Motor neuron (in vitro differentiated cells): ENCODE measurements at regions not wholly inside any gene's neighbourhood (a gene's known extent, or its start where the extent isn't known, plus 50 kb on each side); places are given as distances from the start of the nearest gene placed in this dataset.
"Not testable (repeated sequence)": the region's sequence is repeated elsewhere in the genome, so short reads cannot be mapped to it uniquely, and the experiment has no call there.

Source experiments
- ATAC-seq, 8 experiments: fragments of 200-7000 bp; cut with Tn5 transposase; replicated peaks in 6 of 8; 2 replicates each; pipeline ENCODE4 v1.8.0; 2021; ENCODE audit warnings: mild to moderate bottlenecking in 8 of 8, moderate library complexity in 8 of 8
- H3K27ac ChIP-seq, 2 donors: fragments of 250-450 bp; sonication (Bioruptor Pico); 2 replicates each; pipeline ENCODE4 v1.9.0; 2021; ENCODE audit warnings: antibody characterized with exemption in 2 of 2, mild to moderate bottlenecking in 2 of 2, moderate library complexity in 1 of 2
- H3K4me1 ChIP-seq, 2 donors: fragments of 250-450 bp; sonication (Bioruptor Pico); replicated peaks in 1 of 2; 2 replicates each; pipeline ENCODE4 v1.6.1; 2021; ENCODE audit warnings: antibody characterized with exemption in 2 of 2, mild to moderate bottlenecking in 2 of 2, moderate library complexity in 1 of 2
- H3K4me3 ChIP-seq, 5 donors: fragments of 250-450 bp; sonication (Bioruptor Pico); 2 replicates each; pipeline ENCODE4 v1.9.0; 2021; ENCODE audit warnings: antibody characterized with exemption in 5 of 5, mild to moderate bottlenecking in 5 of 5, moderate library complexity in 4 of 5
- WGBS, 10 experiments: fragments of 450-650 bp; shearing (Covaris generic); methylation state at CpG; one replicate each; pipeline ENCODE4 v1.0.0; 2022; 5-methylcytosine and 5-hydroxymethylcytosine counted together
- in situ Hi-C, 9 experiments: fragments of 400-800 bp; cut with MboI; loops; one replicate each; pipeline ENCODE4 v1.15.0; 2021; ENCODE audit warnings: low sequenced_read_pairs in 9 of 9, low pct_unique_long_range_greater_than_20kb in 2 of 9; ENCODE audit not compliant: unreplicated experiment in 9 of 9

- in situ Hi-C loops, result no loop called here
- H3K4me1 ChIP-seq, result no peaks in the 10 kb centered on the region
- no peak overlapping the region for H3K4me3 ChIP-seq
- no peak for ATAC-seq
- no peak overlapping the region for H3K27ac ChIP-seq
Observed at GRCh38 chr12:43238281-43238680, 313.7 kb downstream of the ADAMTS20 start.

- 40 to 100% (median 86%) methylated on average over 1 to 3 of the region's 3 CpGs for WGBS, 10 experiments
- no peak for ATAC-seq
- Histone ChIP-seq H3K27ac (no peak overlapping the region), H3K4me3 (no peak overlapping the region), H3K4me1 (no peaks in the 10 kb centered on the region)
- in situ Hi-C loops, result no loop called here
Observed at GRCh38 chr12:43237238-43237879, 314.6 kb downstream of the ADAMTS20 start.

- Histone ChIP-seq H3K4me3 (no peak overlapping the region), H3K27ac (no peak overlapping the region), H3K4me1 (no peaks in the 10 kb centered on the region)
- in situ Hi-C loops, result no loop called here
- whole genome bisulfite sequencing, 10 experiments, result 83 to 100% (median 100%) methylated on average over 1 of the region's 1 CpG; no CpG with 5 or more reads in 1 of the 10 experiments
- ATAC-seq, result no peak
Observed at GRCh38 chr12:43235721-43236120, 316.3 kb downstream of the ADAMTS20 start.

- Histone ChIP-seq H3K4me1 (no peaks in the 10 kb centered on the region), H3K27ac (no peak overlapping the region), H3K4me3 (no peak overlapping the region)
- in situ Hi-C loops, result no loop called here
- ATAC-seq, result no peak
- WGBS, 10 experiments, result 17 to 91% (median 77%) methylated on average over 1 to 2 of the region's 2 CpGs; no CpG with 5 or more reads in 3 of the 10 experiments
Observed at GRCh38 chr12:43233861-43234260, 318.1 kb downstream of the ADAMTS20 start.

GRCh38 chr12:43226151-43226550 lies 325.9 kb downstream of the ADAMTS20 start:
- Histone ChIP-seq H3K27ac (no peak overlapping the region), H3K4me3 (no peak overlapping the region), H3K4me1 (no peaks in the 10 kb centered on the region)
- 80 to 100% (median 100%) methylated on average over 1 to 2 of the region's 2 CpGs; no CpG with 5 or more reads in 1 of the 10 experiments for WGBS, 10 experiments
- no peak for ATAC-seq
- in situ Hi-C loops, result no loop called here

GRCh38 chr12:43224190-43224805 lies 327.7 kb downstream of the ADAMTS20 start:
- 73 to 80% methylated on average over 1 to 3 of the region's 36 CpGs; no CpG with 5 or more reads in 8 of the 10 experiments for WGBS, 10 experiments
- not testable (repeated sequence) for H3K27ac ChIP-seq, H3K4me3 ChIP-seq

GRCh38 chr12:43222796-43223195 lies 329.2 kb downstream of the ADAMTS20 start:
- 0 to 100% (median 64%) methylated on average over 2 to 3 of the region's 3 CpGs for WGBS, 10 experiments
- no peak overlapping the region for H3K27ac ChIP-seq
- in situ Hi-C loops, result no loop called here
- no peak for ATAC-seq
- no peak overlapping the region for H3K4me3 ChIP-seq
- H3K4me1 ChIP-seq, result no peaks in the 10 kb centered on the region

More at GRCh38 chr12:43224190-43224805, 327.7 kb downstream of the ADAMTS20 start:
- ATAC-seq, in situ Hi-C loops, H3K4me1 ChIP-seq: not testable (repeated sequence)

GRCh38 chr12:43221216-43221615 lies 330.8 kb downstream of the ADAMTS20 start:
- in situ Hi-C loops, result no loop called here
- Histone ChIP-seq H3K27ac (no peak overlapping the region), H3K4me3 (no peak overlapping the region), H3K4me1 (peaks cover 0 to 3% of the 10 kb centered on the region in 2 donors)
- no peak for ATAC-seq
- WGBS, 10 experiments, result 40 to 100% (median 80%) methylated on average over 1 to 4 of the region's 4 CpGs; no CpG with 5 or more reads in 2 of the 10 experiments

GRCh38 chr12:43216490-43216889 lies 335.5 kb downstream of the ADAMTS20 start:
- in situ Hi-C loops, result no loop called here
- 67 to 100% (median 100%) methylated on average over 1 of the region's 1 CpG; no CpG with 5 or more reads in 2 of the 10 experiments for WGBS, 10 experiments
- ATAC-seq, result no peak
- H3K4me1 ChIP-seq, result peaks cover 0 to 11% of the 10 kb centered on the region in 2 donors
- H3K4me3 ChIP-seq, result no peak overlapping the region
- no peak overlapping the region for H3K27ac ChIP-seq

GRCh38 chr12:43214166-43214565 lies 337.8 kb downstream of the ADAMTS20 start:
- ATAC-seq, result peak in 1 of 8 experiments; percentile 33
- in situ Hi-C loops, result no loop called here
- WGBS, 10 experiments, result 30 to 100% (median 80%) methylated on average over 1 to 5 of the region's 5 CpGs; no CpG with 5 or more reads in 1 of the 10 experiments
- H3K4me3 ChIP-seq, result no peak overlapping the region
- no peak overlapping the region for H3K27ac ChIP-seq
- peaks cover 0 to 11% of the 10 kb centered on the region in 2 donors for H3K4me1 ChIP-seq

- in situ Hi-C loops, result no loop called here
- 67 to 100% (median 97%) methylated on average over 1 to 3 of the region's 3 CpGs; no CpG with 5 or more reads in 2 of the 10 experiments for WGBS, 10 experiments
- H3K4me1 ChIP-seq, result peaks cover 0 to 11% of the 10 kb centered on the region in 2 donors
- peak in 5 of 8 experiments; percentile 57 to 92 (median 75) for ATAC-seq
- H3K27ac ChIP-seq, result no peak overlapping the region
- H3K4me3 ChIP-seq, result no peak overlapping the region
Observed at GRCh38 chr12:43213608-43214007, 338.4 kb downstream of the ADAMTS20 start.

- Histone ChIP-seq H3K27ac (no peak overlapping the region), H3K4me1 (peaks cover 0 to 4% of the 10 kb centered on the region in 2 donors), H3K4me3 (no peak overlapping the region)
- peak in 2 of 8 experiments; percentile 76 to 78 for ATAC-seq
- WGBS, 10 experiments, result 7 to 97% (median 89%) methylated on average over 2 to 6 of the region's 6 CpGs
- in situ Hi-C loops, result no loop called here
Observed at GRCh38 chr12:43210485-43211192, 341.4 kb downstream of the ADAMTS20 start.

- 60 to 100% (median 94%) methylated on average over 1 to 3 of the region's 3 CpGs; no CpG with 5 or more reads in 1 of the 10 experiments for WGBS, 10 experiments
- Histone ChIP-seq H3K4me3 (no peak overlapping the region), H3K4me1 (peaks cover 0 to under 1% of the 10 kb centered on the region in 2 donors), H3K27ac (no peak overlapping the region)
- in situ Hi-C loops, result no loop called here
- no peak for ATAC-seq
Observed at GRCh38 chr12:43208627-43209026, 343.4 kb downstream of the ADAMTS20 start.
